ENCODE measurements at regions not wholly inside any gene's neighbourhood (a gene's known extent, or its start where the extent isn't known, plus 50 kb on each side); places are given as distances from the start of the nearest gene placed in this dataset.
"Not testable (repeated sequence)": the region's sequence is repeated elsewhere in the genome, so short reads cannot be mapped to it uniquely, and the experiment has no call there.

- H3K27ac ChIP-seq (ENCODE audit: extremely low read length, insufficient read depth, low read length) = no peak overlapping the region
- CTCF ChIA-PET (ENCODE audit: low intra/inter-chr PET ratio, low total read pairs) = no interaction called here
- peaks cover 6% of the 10 kb centered on the region for H3K9me3 ChIP-seq (ENCODE audit: low read length)
- H3K9ac ChIP-seq (ENCODE audit: insufficient read depth, low read depth, low read length) = no peak overlapping the region
- no peak overlapping the region for H3K4me3 ChIP-seq (replicated peaks in 1 of 3; ENCODE audit: insufficient read depth in 1 of 3, low read depth in 2 of 3, low read length in 3 of 3)
- ATAC-seq = no peak
- WGBS (ENCODE audit: low lambda C conversion rate) = 0% methylated on average over 1 of the region's 1 CpG
- intact Hi-C loops (cut with micrococcal nuclease; ENCODE audit: unreplicated experiment) = no loop called here
- DNase-seq (ENCODE audit: low spot score) = no peak
- no peak overlapping the region for H3K4me2 ChIP-seq (ENCODE audit: low read depth, low read length)
- TF ChIP-seq TRAFD1 (CRISPR knock-in tag; IDR thresholded peaks at IDR 0.05; ENCODE audit: borderline replicate concordance) (no peak), YY1 (IDR thresholded peaks at IDR 0.05; ENCODE audit: insufficient read depth, insufficient replicate concordance, low read depth, low read length) (no peak), YEATS2 (CRISPR knock-in tag; IDR thresholded peaks at IDR 0.05; ENCODE audit: borderline replicate concordance) (no peak), NFYC (CRISPR knock-in tag; IDR thresholded peaks at IDR 0.05) (no peak), ZNF101 (CRISPR knock-in tag; IDR thresholded peaks at IDR 0.05; ENCODE audit: borderline replicate concordance, low read depth) (no peak), ZFP37 (CRISPR knock-in tag; IDR thresholded peaks at IDR 0.05; ENCODE audit: borderline replicate concordance) (no peak), CBFB (CRISPR knock-in tag; IDR thresholded peaks at IDR 0.05) (no peak), ZNF280B (CRISPR knock-in tag; IDR thresholded peaks at IDR 0.05; ENCODE audit: borderline replicate concordance) (no peak), ZNF780A (CRISPR knock-in tag; IDR thresholded peaks at IDR 0.05) (no peak), POLR2AphosphoS2 (IDR thresholded peaks at IDR 0.05; ENCODE audit: low read depth, low read length) (no peak), ZNF781 (CRISPR knock-in tag; IDR thresholded peaks at IDR 0.05; ENCODE audit: borderline replicate concordance, not compliant biosample characterization) (no peak), DMAP1 (CRISPR knock-in tag; IDR thresholded peaks at IDR 0.05) (no peak), ZNF782 (CRISPR knock-in tag; IDR thresholded peaks at IDR 0.05; ENCODE audit: borderline replicate concordance) (no peak), ZNF432 (CRISPR knock-in tag; IDR thresholded peaks at IDR 0.05; ENCODE audit: borderline replicate concordance) (no peak)
- peaks cover 1 to 20% of the 10 kb centered on the region in 2 experiments; a peak in 3 of 5 replicates for H3K27me3 ChIP-seq (ENCODE audit: control insufficient read depth in 1 of 2, insufficient read depth in 2 of 2, low read length in 2 of 2)
- no peaks in the 10 kb centered on the region for H3K79me2 ChIP-seq (ENCODE audit: insufficient read depth, low read length)
- no peaks in the 10 kb centered on the region for H4K20me1 ChIP-seq (ENCODE audit: insufficient read depth, low read length)
- no peaks in the 10 kb centered on the region for H3K36me3 ChIP-seq (replicated peaks in 1 of 2; ENCODE audit: control insufficient read depth in 1 of 2, insufficient read depth in 2 of 2, low read length in 2 of 2)
- no peak overlapping the region for H2AFZ ChIP-seq (ENCODE audit: low read length)
- FAIRE-seq = no peak
- peaks cover 14% of the 10 kb centered on the region; the same call in 1 of the 2 replicates for H3K4me1 ChIP-seq (ENCODE audit: insufficient read depth, low read length)
- BruUV-seq (replicated peaks) = no TSS peak
- in situ Hi-C loops (cut with HindIII; ENCODE audit: extremely low pct_ligation_motif_present, low pct_unique_long_range_greater_than_20kb) = no loop called here
- POLR2A ChIA-PET = no interaction called here
Measured at GRCh38 chr22:25413620-25414019, 150.9 kb upstream of the GRK3 start.

GRCh38 chr22:25415731-25416130 is 148.7 kb upstream of the GRK3 start:
- H2AFZ ChIP-seq (ENCODE audit: low read length); POLR2A ChIA-PET; CTCF ChIA-PET (ENCODE audit: low intra/inter-chr PET ratio, low total read pairs); H3K79me2 ChIP-seq (ENCODE audit: insufficient read depth, low read length); intact Hi-C loops (cut with micrococcal nuclease; ENCODE audit: unreplicated experiment); H3K4me3 ChIP-seq (replicated peaks in 1 of 3; ENCODE audit: insufficient read depth in 1 of 3, low read depth in 2 of 3, low read length in 3 of 3); BruUV-seq (replicated peaks); H3K4me2 ChIP-seq (ENCODE audit: low read depth, low read length); H3K27ac ChIP-seq (ENCODE audit: extremely low read length, insufficient read depth, low read length); H4K20me1 ChIP-seq (ENCODE audit: insufficient read depth, low read length); H3K9me3 ChIP-seq (ENCODE audit: low read length); H3K36me3 ChIP-seq (replicated peaks in 1 of 2; ENCODE audit: control insufficient read depth in 1 of 2, insufficient read depth in 2 of 2, low read length in 2 of 2); ATAC-seq; FAIRE-seq; DNase-seq (ENCODE audit: low spot score); in situ Hi-C loops (cut with HindIII; ENCODE audit: extremely low pct_ligation_motif_present, low pct_unique_long_range_greater_than_20kb); H3K9ac ChIP-seq (ENCODE audit: insufficient read depth, low read depth, low read length): not testable (repeated sequence)
- WGBS (ENCODE audit: low lambda C conversion rate) = 28% methylated on average over 4 of the region's 4 CpGs
- peaks cover 32% of the 10 kb centered on the region for H3K4me1 ChIP-seq (ENCODE audit: insufficient read depth, low read length)
- H3K27me3 ChIP-seq (ENCODE audit: control insufficient read depth in 1 of 2, insufficient read depth in 2 of 2, low read length in 2 of 2) = peaks cover 5 to 19% of the 10 kb centered on the region in 2 experiments; a peak in 2 of 5 replicates

All from HepG2 (cell line).